HS-5 (cell line): ENCODE measurements at regions not wholly inside any gene's neighbourhood (a gene's known extent, or its start where the extent isn't known, plus 50 kb on each side); places are given as distances from the start of the nearest gene placed in this dataset.

Experiments used
- DNase-seq: peaks from one replicate; pipeline ENCODE4 v3.0.0-alpha.2; 2012; ENCODE audit warnings: low read depth

GRCh38 chr13:50104493-50104892, 89.2 kb downstream of the KCNRG start:
- DNase-seq: no peak

- DNase-seq: no peak
Observed at GRCh38 chr13:50106559-50106958, 91.3 kb downstream of the KCNRG start.

GRCh38 chr13:50107205-50107604, 92.0 kb downstream of the KCNRG start:
- no peak for DNase-seq

DNA sequence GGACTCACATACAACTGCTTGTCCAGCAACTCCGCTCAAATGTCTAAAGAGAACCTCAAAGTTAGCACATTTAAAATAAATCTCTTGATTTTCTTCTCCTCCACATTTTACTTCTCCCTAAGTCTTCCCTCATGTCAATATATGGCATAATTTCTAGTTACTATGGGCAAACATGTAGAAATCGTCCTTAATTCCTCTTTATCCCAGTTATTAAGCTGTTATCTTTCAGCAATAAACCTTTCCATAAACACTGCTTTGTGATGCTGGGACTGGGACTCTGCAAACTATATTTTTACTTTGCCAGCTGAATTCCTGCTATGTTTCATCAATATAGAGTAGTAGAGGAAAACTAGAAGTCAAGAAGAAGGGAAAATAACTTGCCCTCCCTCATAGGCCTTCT, 99.7 kb downstream of the KCNRG start:
- no peak for DNase-seq

GRCh38 chr13:50115695-50116094, 100.5 kb downstream of the KCNRG start:
- DNase-seq: no peak

GRCh38 chr13:50116430-50116973, 101.3 kb downstream of the KCNRG start:
- no peak for DNase-seq

DNA sequence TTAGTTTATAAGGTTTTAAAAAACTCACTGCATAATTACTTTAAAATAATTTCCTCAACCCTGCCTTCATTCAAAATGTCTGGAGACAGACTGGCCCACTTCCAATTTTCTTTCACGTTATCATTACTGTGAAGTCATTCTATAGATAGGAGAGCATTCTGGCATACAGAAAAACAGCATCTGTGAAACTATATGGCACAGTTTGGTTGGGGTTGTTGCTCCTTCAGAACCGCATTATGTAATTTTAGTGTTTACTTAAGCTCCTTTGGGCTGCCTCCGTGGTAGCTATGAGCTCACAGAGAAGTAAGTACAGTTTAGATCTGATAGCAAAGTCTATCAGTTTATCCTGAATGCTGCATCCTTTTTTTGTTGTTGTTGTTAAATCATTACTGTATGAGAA, 104.3 kb downstream of the KCNRG start:
- no peak for DNase-seq

DNA sequence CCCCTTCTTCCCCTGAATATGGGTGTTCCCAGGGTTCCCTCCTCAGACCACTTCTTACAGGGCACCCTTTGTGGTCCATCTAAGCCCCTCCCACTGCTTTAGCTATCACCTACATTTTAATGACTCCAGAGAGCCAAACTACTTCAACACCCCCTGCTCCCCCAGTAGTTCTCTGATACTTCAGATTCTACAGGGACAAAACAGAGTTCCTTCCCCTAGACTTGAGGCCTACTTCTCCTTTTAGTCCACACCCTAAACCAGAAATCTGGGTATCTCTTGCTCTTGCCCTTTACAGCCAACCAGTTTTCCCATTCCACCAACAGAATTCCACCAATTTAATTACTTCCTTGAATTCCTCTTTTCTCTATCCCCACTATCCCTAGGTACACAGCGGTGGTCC, 107.2 kb downstream of the KCNRG start:
- no peak for DNase-seq

DNA sequence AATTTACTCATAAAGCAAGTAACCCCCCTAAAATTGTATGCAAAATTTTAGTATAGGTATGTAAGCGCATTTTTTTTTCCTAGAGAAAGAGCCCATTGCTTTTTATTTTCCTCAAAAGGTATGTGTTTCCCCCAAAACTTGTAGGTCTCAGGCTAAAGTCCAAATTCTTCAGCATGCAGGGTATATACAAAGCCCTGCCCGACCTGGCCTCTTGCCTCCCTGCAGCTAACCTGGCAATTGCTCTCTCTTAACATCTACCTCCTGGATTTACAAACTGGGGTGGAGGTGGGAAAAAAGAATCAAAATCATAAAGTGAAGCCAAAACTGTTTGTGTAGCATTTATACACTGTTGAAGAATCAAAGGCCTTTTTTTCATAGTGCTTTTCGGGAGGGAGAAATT, 107.8 kb downstream of the KCNRG start:
- DNase-seq: no peak

DNA sequence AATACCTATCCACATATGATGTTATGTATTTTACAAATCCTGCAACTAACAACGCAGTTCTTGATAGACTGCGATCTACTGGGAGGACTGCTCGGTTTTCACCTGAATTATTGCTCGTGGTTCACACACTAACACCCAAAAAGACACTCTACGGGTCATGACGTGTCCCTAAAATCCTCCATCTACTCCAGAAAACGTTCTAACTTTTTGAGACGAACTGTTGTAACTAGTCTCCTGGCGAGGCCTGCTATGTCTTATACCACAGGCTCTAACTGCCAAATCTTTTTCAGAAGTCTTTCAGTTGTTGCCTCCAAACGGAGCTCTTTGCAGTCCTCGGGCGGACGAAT, 108.2 kb downstream of the KCNRG start:
- DNase-seq: no peak

GRCh38 chr13:50123862-50124535, 108.8 kb downstream of the KCNRG start:
- no peak for DNase-seq

- DNase-seq: no peak
Observed at GRCh38 chr13:50124536-50125303, 109.5 kb downstream of the KCNRG start.

DNA sequence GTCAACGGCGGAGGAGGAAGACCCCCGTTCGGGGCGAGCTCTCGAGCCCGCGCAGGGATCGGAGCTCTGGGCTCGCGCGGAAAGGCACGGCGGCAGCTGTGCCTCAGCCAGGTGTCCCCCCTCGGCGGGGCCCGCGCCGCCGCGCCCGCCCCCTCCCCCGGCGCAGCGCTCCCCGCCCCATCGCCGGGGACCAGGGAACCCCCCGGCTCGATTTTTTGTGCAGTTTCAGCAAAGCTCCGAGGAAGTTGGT, 110.0 kb downstream of the KCNRG start:
- DNase-seq: no peak

DNA sequence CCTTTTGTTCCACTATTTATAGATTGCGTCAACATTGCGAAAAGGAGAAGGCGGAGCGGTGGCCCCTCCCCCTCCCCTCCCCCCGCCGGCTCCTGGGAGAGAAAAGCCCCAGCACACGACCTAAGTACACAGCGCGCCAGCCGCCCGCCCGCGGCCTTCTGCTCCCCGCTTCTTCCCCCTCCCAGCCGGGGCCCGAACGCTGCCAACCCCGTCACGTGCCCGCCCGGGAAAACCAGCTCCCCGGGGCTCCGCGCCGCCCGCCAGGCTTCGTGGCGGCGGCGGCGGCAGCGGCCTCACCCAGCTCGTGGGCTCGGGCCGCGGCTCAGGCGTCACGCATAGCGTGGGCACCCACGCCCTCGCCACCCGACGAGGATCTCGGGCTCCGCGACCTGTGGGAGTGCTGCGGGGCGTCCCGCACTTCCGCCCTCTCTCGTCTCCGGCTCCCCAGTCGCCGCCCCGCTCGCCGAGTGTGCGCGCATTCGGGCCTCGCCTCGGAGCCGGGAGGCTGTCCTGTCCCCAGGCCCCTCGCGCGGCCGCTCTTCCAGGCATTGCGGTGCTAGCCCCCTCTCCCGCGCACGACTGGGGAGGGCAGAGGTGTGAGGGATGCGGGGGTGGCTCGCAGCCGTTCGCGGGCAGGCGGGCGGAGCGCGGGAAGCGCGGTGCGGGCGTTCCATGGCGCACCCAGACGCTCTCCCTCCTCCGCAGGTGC, 110.5 kb downstream of the KCNRG start:
- no peak for DNase-seq

DNA sequence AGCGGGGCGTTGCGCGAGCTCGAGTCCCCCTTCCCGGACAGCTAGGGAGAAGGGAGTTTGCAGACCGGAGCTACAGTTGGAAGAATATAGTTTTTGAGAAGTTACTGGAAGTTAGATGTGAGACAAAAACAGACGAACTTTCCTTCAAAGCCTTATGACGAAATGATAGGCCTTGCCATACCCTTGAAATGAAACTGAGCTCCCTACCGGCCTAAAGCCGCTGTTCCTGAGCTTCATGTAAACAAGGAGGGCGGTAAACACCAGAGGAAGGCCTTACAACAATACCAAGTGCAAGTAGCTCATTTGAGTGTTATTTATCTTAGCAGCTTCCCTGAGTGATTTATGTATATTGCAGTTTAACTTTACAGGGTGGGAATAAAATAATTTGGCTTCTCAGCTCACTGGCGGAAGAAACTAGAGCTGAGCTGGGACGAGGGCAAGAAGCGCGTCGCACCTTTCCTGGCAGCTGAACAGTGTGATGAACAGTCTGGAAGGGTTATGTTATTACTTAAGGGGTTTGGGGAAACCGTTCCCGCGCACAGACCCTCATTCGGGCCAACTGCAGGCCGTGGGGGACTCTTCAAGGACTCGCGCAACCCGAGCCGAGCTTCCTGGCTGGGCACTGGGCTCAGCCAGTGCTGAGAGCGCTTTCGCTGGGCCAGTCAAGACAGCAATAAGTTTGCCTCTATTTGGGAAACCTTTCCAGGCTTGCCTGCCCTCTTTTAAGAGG, 111.2 kb downstream of the KCNRG start:
- DNase-seq: no peak

GRCh38 chr13:50126993-50127725, 111.9 kb downstream of the KCNRG start:
- DNase-seq: no peak

GRCh38 chr13:50127726-50128291, 112.6 kb downstream of the KCNRG start:
- no peak for DNase-seq

DNA sequence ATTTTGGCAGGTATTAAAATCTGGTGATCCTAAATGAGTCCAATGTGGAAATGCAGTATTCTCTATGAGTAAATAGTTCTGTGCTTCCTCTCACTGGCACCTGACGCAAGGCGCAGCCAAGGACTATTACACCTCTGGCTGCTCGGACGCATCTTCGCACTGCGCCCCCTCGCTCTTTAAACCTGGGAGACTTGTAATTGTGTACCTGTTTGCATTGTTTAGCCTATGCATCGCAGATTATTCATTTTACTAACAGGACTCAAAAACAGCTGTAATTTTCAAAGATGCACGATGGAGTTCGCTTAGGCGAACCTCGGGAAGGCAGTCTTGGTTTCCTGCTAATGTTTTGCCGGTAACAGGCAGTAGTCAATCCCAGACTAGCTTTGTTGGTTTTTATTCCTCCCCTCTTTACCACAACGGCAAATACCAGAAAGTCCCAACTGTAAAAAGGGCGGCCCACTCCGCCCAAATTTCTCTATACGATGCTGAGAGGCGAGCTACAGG, 113.2 kb downstream of the KCNRG start:
- no peak for DNase-seq

DNA sequence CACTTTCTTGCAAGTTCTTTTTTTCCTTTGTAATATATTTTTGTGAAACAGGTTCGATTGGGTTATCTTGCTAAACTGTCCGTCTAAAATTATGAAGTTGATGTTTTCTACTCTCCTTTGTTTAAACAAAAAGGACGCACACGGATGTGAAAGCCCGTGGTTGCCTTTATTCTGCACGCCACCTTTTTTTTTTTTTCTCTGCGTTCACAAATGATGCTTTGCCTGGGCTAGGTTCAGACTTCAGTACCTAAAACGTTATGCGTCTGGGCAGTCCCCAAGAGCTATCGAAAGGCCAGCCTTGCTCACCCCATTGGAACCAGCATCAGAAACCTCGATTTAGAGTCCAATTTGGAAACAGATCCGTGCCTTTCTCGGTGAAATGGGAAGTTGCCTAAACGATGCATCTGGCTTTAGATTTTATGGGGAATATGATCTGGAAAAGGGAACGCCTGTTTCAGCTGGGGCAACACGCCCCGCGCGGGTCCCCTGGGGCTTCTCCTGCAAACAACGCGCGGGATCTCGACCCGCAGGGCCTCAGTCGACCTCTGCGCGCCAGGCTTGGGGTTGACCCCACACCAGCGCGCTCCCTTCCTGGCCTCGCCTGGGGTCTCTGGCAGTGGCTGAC, 113.9 kb downstream of the KCNRG start:
- DNase-seq: no peak

DNA sequence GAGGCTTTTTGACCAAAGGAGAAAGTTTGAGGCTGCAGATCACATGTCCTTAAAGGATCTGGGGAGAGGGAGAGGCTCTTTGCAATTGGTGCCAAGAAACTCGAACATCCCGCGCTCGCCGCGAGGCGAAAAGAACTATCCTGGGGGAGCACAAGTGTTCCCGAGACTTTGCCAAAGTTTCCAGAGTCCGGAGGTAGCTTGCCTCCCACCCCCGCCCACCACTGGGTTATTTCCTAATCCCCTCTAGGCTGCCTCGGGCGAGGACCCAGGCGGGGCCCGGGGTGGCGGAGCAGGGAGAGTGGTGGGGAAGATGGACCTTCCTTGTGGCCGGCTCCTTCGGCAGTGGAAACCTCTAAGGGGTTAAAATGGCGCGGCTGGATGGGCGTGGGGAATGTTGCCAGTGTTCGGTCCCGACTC, 114.5 kb downstream of the KCNRG start:
- no peak for DNase-seq
